HCT116 (cell line): ENCODE measurements at regions not wholly inside any gene's neighbourhood (a gene's known extent, or its start where the extent isn't known, plus 50 kb on each side); places are given as distances from the start of the nearest gene placed in this dataset.

Source experiments
- ATAC-seq: fragments of 200-7000 bp; cut with Tn5 transposase; 2 replicates; pipeline ENCODE4 v1.9.1; 2020; ENCODE audit warnings: mild to moderate bottlenecking, moderate library complexity
- BruUV-seq: library from RNA; stranded (reverse); fragments of 400-500 nt; replicated peaks from 2 replicates; lab custom pipeline; 2021; lab: Mats Ljungman, UMichigan
- CTCF ChIA-PET: fragments of 300-600 bp; sonication (Branson Sonifier 250); formaldehyde crosslinking; loops from one replicate; lab custom pipeline; 2021; ENCODE audit warnings: antibody characterized with exemption; lab: Charles Lee
- POLR2A ChIA-PET: fragments of 300-600, 350-600 bp; sonication (Branson Sonifier 250); formaldehyde crosslinking; loops from one replicate; lab custom pipeline; 2021; ENCODE audit warnings: antibody characterized with exemption; lab: Charles Lee
- RAD21 ChIA-PET, 2 experiments: fragments of 300-600 bp; sonication (Branson Sonifier 250); formaldehyde crosslinking; loops; one replicate each; lab custom pipeline; 2023; ENCODE audit warnings: low total read pairs in 2 of 2; ENCODE audit not compliant: uncharacterized antibody in 2 of 2, unreplicated experiment in 2 of 2, low non-redundant PET in 1 of 2; lab: Charles Lee
- DNase-seq: peaks from one replicate; pipeline ENCODE4 v3.0.0-alpha.2; 2010; ENCODE audit warnings: low read depth, low spot score
- H2AFZ ChIP-seq: fragments of 200-600 bp; shearing (Covaris generic), sonication (generic); 2 replicates; pipeline ENCODE4 v1.6.1; 2017; ENCODE audit warnings: low read depth, mixed run types, mixed read lengths, antibody characterized with exemption, low read length; ENCODE audit not compliant: poor library complexity, severe bottlenecking
- H3K27ac ChIP-seq: 2 replicates; pipeline ENCODE4 v1.5.1; 2012; ENCODE audit warnings: low read depth, low read length
- H3K27me3 ChIP-seq: fragments of 200-600 bp; sonication (generic); 2 replicates; pipeline ENCODE4 v1.6.1; 2016; ENCODE audit warnings: mixed run types, low read length, mixed read lengths; ENCODE audit not compliant: insufficient read depth
- H3K36me3 ChIP-seq, 2 experiments: fragments of 200-500 bp in 1 of 2; fragments of 200-600 bp in 1 of 2; sonication (Bioruptor generic) in 1 of 2; sonication (generic) in 1 of 2; 2 replicates each; pipeline versions ENCODE4 v1.5.1 to v1.6.1; 2014 to 2016; ENCODE audit warnings: low read length in 2 of 2, inconsistent platforms in 1 of 2, mixed read lengths in 1 of 2, mixed run types in 1 of 2; ENCODE audit not compliant: insufficient read depth in 2 of 2, control insufficient read depth in 1 of 2
- H3K4me1 ChIP-seq, 2 experiments: fragments of 200-600 bp in 1 of 2; sonication (generic) in 1 of 2; 2 replicates each; pipeline versions ENCODE4 v1.5.1 to v1.6.1; 2012 to 2017; ENCODE audit warnings: low read length in 2 of 2, inconsistent platforms in 1 of 2, mild to moderate bottlenecking in 1 of 2, mixed read lengths in 1 of 2, mixed run types in 1 of 2, moderate library complexity in 1 of 2; ENCODE audit not compliant: insufficient read depth in 2 of 2, control insufficient read depth in 1 of 2
- H3K4me2 ChIP-seq: fragments of 200-600 bp; sonication (generic); 2 replicates; pipeline ENCODE4 v1.6.1; 2017; ENCODE audit warnings: mixed run types, low read length, mixed read lengths
- H3K4me3 ChIP-seq, 2 experiments: fragments of 200-600 bp in 1 of 2; sonication (generic) in 1 of 2; replicated peaks in 1 of 2; 2 replicates each; pipeline ENCODE4 v1.5.1; 2011 to 2016; ENCODE audit warnings: low read length in 2 of 2, control low read depth in 1 of 2, low read depth in 1 of 2, mild to moderate bottlenecking in 1 of 2, mixed read lengths in 1 of 2, mixed run types in 1 of 2
- H3K79me2 ChIP-seq: fragments of 200-600 bp; sonication (generic); 2 replicates; pipeline ENCODE4 v1.6.1; 2017; ENCODE audit warnings: mild to moderate bottlenecking, mixed run types, low read length, moderate library complexity, mixed read lengths; ENCODE audit not compliant: insufficient read depth
- H3K9ac ChIP-seq: fragments of 200-600 bp; sonication (generic); 2 replicates; pipeline ENCODE4 v1.6.1; 2016; ENCODE audit warnings: low read length, mixed read lengths
- H3K9me2 ChIP-seq: fragments of 200-600 bp; sonication (generic), shearing (Covaris generic); 2 replicates; pipeline ENCODE4 v1.6.1; 2017; ENCODE audit warnings: mixed run types, mild to moderate bottlenecking, moderate library complexity; ENCODE audit not compliant: insufficient read depth
- H3K9me3 ChIP-seq, 2 experiments: fragments of 200-500 bp in 1 of 2; fragments of 200-600 bp in 1 of 2; sonication (Bioruptor generic) in 1 of 2; sonication (generic) in 1 of 2; 2 replicates each; pipeline ENCODE4 v1.6.1; 2014 to 2017; ENCODE audit warnings: low read length in 2 of 2, mixed read lengths in 2 of 2, inconsistent platforms in 1 of 2, low read depth in 1 of 2, mild to moderate bottlenecking in 1 of 2, mixed run types in 1 of 2, moderate library complexity in 1 of 2; ENCODE audit not compliant: control insufficient read depth in 1 of 2, insufficient read depth in 1 of 2
- H4K20me1 ChIP-seq: fragments of 200-600 bp; sonication (generic), shearing (Covaris generic); 2 replicates; pipeline ENCODE4 v1.6.1; 2017; ENCODE audit warnings: mixed run types, mild to moderate bottlenecking, moderate library complexity; ENCODE audit not compliant: insufficient read depth
- CTCF ChIP-seq, 3 experiments: fragments of 200-600 bp in 1 of 3; sonication (generic) in 1 of 3; IDR thresholded peaks in 2 of 3; conservative IDR thresholded peaks in 1 of 3; 2 replicates each; pipeline ENCODE4 v1.5.1; 2012 to 2017; ENCODE audit warnings: low read depth in 2 of 3, low read length in 2 of 3, antibody characterized with exemption in 1 of 3, borderline replicate concordance in 1 of 3, control low read depth in 1 of 3, mild to moderate bottlenecking in 1 of 3, mixed read lengths in 1 of 3, mixed run types in 1 of 3, moderate library complexity in 1 of 3; ENCODE audit not compliant: insufficient read depth in 1 of 3
- EGR1 ChIP-seq: IDR thresholded peaks from 2 replicates; pipeline ENCODE4 v1.6.1; 2012; ENCODE audit warnings: low read depth
- FOSL1 ChIP-seq: IDR thresholded peaks from 2 replicates; pipeline ENCODE4 v1.6.1; 2012; ENCODE audit warnings: low read depth
- TCF7L2 ChIP-seq: IDR thresholded peaks from 2 replicates; pipeline ENCODE4 v1.7.0; 2011; ENCODE audit warnings: borderline replicate concordance, inconsistent platforms; ENCODE audit not compliant: insufficient read depth, insufficient read length; ENCODE audit errors: extremely low read depth
- ZFX ChIP-seq: fragments of 450-650 bp; IDR thresholded peaks from 2 replicates; pipeline ENCODE4 v1.6.1; 2017
- intact Hi-C: fragments of 100-400 bp; cut with micrococcal nuclease; formaldehyde crosslinking; loops from 2 replicates; pipeline ENCODE4 v1.10.0; 2022
- TF ChIP-seq, protein P1 (sequence below): IDR thresholded peaks from 2 replicates; pipeline ENCODE4 v1.6.1; 2012

- intact Hi-C loops: no loop called here
- no peaks in the 10 kb centered on the region for H3K9me2 ChIP-seq
- no peaks in the 10 kb centered on the region for H3K9me3 ChIP-seq
- ATAC-seq: no peak
- no peaks in the 10 kb centered on the region for H3K79me2 ChIP-seq
- DNase-seq: no peak
- RAD21 ChIA-PET: no interaction called here
- POLR2A ChIA-PET: no interaction called here
- no peak overlapping the region for H3K27ac ChIP-seq
- no peaks in the 10 kb centered on the region for H4K20me1 ChIP-seq
- no peak for TF ChIP-seq FOSL1
- TF ChIP-seq EGR1: no peak
- TF ChIP-seq ZFX: no peak
- no peak for TF ChIP-seq CTCF (IDR thresholded peaks at IDR 0.05 in 2 of 3, conservative IDR thresholded peaks at IDR 0.05 in 1 of 3; ENCODE audit: borderline replicate concordance in 1 of 3, insufficient read depth in 1 of 3, low read depth in 2 of 3, low read length in 2 of 3)
- TF ChIP-seq, protein P1, sequence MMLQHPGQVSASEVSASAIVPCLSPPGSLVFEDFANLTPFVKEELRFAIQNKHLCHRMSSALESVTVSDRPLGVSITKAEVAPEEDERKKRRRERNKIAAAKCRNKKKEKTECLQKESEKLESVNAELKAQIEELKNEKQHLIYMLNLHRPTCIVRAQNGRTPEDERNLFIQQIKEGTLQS: no peak
- no peak for TF ChIP-seq TCF7L2
- no peak overlapping the region for H3K9ac ChIP-seq
- H3K36me3 ChIP-seq: no peaks in the 10 kb centered on the region
- no peak overlapping the region for H2AFZ ChIP-seq
- H3K4me1 ChIP-seq: no peaks in the 10 kb centered on the region
- H3K27me3 ChIP-seq: no peaks in the 10 kb centered on the region
- BruUV-seq: no TSS peak
- CTCF ChIA-PET: no interaction called here
- no peak overlapping the region for H3K4me3 ChIP-seq
- no peak overlapping the region for H3K4me2 ChIP-seq
These were observed 458.9 kb upstream of the LMO3 start for GRCh38 chr12:17064834-17065233.

DNA sequence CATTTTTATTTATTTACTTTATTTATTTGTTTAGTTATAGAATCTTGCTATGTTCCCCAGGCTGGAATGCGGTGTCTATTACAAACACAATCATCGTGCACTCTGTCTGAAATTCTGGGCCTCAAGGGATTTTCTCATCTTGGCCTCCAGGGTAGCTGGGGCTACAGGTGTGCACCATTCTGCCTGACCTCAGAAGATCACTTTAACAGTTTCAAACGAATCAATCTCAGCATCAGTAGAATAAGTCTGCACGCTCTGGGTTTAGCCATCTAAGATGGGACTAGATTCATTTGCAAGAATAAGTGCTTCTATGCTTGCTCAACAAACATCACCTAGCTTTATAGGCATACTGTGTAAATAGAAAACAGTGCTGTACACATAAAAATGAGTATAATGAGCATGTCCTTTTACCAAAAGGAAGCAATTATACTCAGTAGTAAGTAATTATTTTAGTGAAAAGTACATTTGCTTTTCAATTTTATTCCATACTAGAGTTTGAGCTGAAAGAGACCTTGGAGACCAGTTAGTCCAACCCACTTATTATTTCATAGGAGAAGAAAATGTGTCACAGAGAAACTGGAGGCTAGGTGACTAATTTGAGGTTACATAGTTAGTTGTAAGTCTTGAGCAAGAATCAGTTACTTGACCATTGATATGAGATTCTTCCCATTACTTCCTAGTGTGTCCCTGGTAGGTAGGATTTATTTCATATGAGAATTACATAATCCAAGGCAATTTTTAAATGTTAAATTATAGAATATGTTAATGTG, 456.5 kb upstream of the LMO3 start:
- Histone ChIP-seq H3K27me3 (no peaks in the 10 kb centered on the region), H3K4me2 (no peak overlapping the region), H3K4me1 (no peaks in the 10 kb centered on the region), H3K4me3 (no peak overlapping the region), H4K20me1 (no peaks in the 10 kb centered on the region), H3K9me3 (no peaks in the 10 kb centered on the region; a peak in 1 of 4 replicates), H3K79me2 (no peaks in the 10 kb centered on the region), H3K36me3 (no peaks in the 10 kb centered on the region), H2AFZ (no peak overlapping the region), H3K9ac (no peak overlapping the region), H3K27ac (no peak overlapping the region), H3K9me2 (no peaks in the 10 kb centered on the region)
- no peak for ATAC-seq
- no peak for TF ChIP-seq CTCF (IDR thresholded peaks at IDR 0.05 in 2 of 3, conservative IDR thresholded peaks at IDR 0.05 in 1 of 3; ENCODE audit: borderline replicate concordance in 1 of 3, insufficient read depth in 1 of 3, low read depth in 2 of 3, low read length in 2 of 3)
- no peak for DNase-seq
- POLR2A ChIA-PET: no interaction called here
- CTCF ChIA-PET: no interaction called here
- BruUV-seq: no TSS peak
- RAD21 ChIA-PET: no interaction called here
- intact Hi-C loops: no loop called here
